ENCODE measurements at regions not wholly inside any gene's neighbourhood (a gene's known extent, or its start where the extent isn't known, plus 50 kb on each side); places are given as distances from the start of the nearest gene placed in this dataset.
"Not testable (repeated sequence)": the region's sequence is repeated elsewhere in the genome, so short reads cannot be mapped to it uniquely, and the experiment has no call there.

GRCh38 chr10:46169736-46170135, 117.1 kb upstream of the ANTXRL start:
- no peak overlapping the region for H3K4me3 Mint-ChIP-seq (ENCODE audit: unreplicated experiment)
- H3K36me3 Mint-ChIP-seq (ENCODE audit: low read depth, unreplicated experiment) = no peaks in the 10 kb centered on the region
- peaks cover 4% of the 10 kb centered on the region for H3K4me1 Mint-ChIP-seq (ENCODE audit: unreplicated experiment)
- TF ChIP-seq, protein P1, sequence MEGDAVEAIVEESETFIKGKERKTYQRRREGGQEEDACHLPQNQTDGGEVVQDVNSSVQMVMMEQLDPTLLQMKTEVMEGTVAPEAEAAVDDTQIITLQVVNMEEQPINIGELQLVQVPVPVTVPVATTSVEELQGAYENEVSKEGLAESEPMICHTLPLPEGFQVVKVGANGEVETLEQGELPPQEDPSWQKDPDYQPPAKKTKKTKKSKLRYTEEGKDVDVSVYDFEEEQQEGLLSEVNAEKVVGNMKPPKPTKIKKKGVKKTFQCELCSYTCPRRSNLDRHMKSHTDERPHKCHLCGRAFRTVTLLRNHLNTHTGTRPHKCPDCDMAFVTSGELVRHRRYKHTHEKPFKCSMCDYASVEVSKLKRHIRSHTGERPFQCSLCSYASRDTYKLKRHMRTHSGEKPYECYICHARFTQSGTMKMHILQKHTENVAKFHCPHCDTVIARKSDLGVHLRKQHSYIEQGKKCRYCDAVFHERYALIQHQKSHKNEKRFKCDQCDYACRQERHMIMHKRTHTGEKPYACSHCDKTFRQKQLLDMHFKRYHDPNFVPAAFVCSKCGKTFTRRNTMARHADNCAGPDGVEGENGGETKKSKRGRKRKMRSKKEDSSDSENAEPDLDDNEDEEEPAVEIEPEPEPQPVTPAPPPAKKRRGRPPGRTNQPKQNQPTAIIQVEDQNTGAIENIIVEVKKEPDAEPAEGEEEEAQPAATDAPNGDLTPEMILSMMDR (IDR thresholded peaks at IDR 0.05; ENCODE audit: unreplicated experiment) = no peak
- DNase-seq (ENCODE audit: low spot score) = no peak
- H3K27me3 Mint-ChIP-seq (ENCODE audit: unreplicated experiment) = no peaks in the 10 kb centered on the region
- H3K27ac Mint-ChIP-seq (ENCODE audit: unreplicated experiment) = no peak overlapping the region
- no peaks in the 10 kb centered on the region for H3K9me3 Mint-ChIP-seq (ENCODE audit: unreplicated experiment)

- no peaks in the 10 kb centered on the region for H3K9me3 Mint-ChIP-seq (ENCODE audit: unreplicated experiment)
- H3K27ac Mint-ChIP-seq (ENCODE audit: unreplicated experiment) = no peak overlapping the region
- peaks cover 12% of the 10 kb centered on the region for H3K4me1 Mint-ChIP-seq (ENCODE audit: unreplicated experiment)
- no peaks in the 10 kb centered on the region for H3K36me3 Mint-ChIP-seq (ENCODE audit: low read depth, unreplicated experiment)
- no peak overlapping the region for H3K4me3 Mint-ChIP-seq (ENCODE audit: unreplicated experiment)
- H3K27me3 Mint-ChIP-seq (ENCODE audit: unreplicated experiment) = no peaks in the 10 kb centered on the region
- DNase-seq (ENCODE audit: low spot score) = no peak
- TF ChIP-seq, protein P1 (IDR thresholded peaks at IDR 0.05; ENCODE audit: unreplicated experiment) = no peak
Observed at GRCh38 chr10:46170789-46171188, 116.0 kb upstream of the ANTXRL start.

DNA sequence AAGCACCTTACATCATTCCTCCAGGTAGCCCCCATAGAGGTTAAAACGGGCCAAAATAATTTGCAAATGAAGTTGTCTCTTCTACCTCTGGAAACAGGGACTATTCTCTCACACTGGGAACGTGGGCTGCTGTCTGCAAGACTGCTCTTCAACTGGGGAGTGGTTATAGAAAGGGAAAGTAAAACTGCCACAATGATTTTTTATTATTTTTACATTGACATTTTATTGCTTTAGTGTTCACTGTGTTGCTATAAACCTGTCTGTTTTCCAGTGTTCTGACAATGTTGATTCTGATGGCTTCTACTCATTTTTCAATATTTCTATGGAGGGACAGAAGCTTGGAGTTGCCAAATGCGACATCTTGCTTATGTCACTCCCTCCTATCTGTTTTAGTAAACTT, 115.1 kb upstream of the ANTXRL start:
- Mint-ChIP-seq H3K27me3 (ENCODE audit: unreplicated experiment) (no peaks in the 10 kb centered on the region), H3K4me3 (ENCODE audit: unreplicated experiment) (no peak overlapping the region), H3K9me3 (ENCODE audit: unreplicated experiment) (no peaks in the 10 kb centered on the region), H3K4me1 (ENCODE audit: unreplicated experiment) (peaks cover 12% of the 10 kb centered on the region), H3K36me3 (ENCODE audit: low read depth, unreplicated experiment) (no peaks in the 10 kb centered on the region), H3K27ac (ENCODE audit: unreplicated experiment) (no peak overlapping the region)
- TF ChIP-seq, protein P1 (IDR thresholded peaks at IDR 0.05; ENCODE audit: unreplicated experiment) = no peak
- DNase-seq (ENCODE audit: low spot score) = no peak

DNA sequence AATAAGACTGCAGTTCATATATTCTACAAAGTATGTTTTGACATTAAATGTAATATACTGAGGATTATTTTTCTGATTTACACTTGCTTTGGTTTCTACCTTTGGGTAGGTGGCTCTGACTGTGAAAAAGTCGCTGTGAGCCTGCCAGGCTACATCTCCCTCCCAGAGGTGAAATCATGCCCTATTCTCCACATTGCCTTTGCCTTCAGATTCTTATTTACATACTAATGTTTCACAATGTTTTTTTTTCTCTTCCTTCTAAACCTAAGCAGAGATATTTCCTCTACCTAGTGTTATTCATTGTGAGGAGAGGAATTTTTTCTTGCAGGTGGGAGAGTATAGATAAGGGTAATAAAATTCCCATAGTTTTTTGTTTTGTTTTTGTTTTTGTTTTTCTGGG, 111.5 kb upstream of the ANTXRL start:
- no peaks in the 10 kb centered on the region for H3K27me3 Mint-ChIP-seq (ENCODE audit: unreplicated experiment)
- H3K4me3 Mint-ChIP-seq (ENCODE audit: unreplicated experiment) = no peak overlapping the region
- DNase-seq (ENCODE audit: low spot score) = no peak
- no peak overlapping the region for H3K27ac Mint-ChIP-seq (ENCODE audit: unreplicated experiment)
- TF ChIP-seq, protein P1 (IDR thresholded peaks at IDR 0.05; ENCODE audit: unreplicated experiment) = no peak
- peaks cover 12% of the 10 kb centered on the region for H3K4me1 Mint-ChIP-seq (ENCODE audit: unreplicated experiment)
- no peaks in the 10 kb centered on the region for H3K9me3 Mint-ChIP-seq (ENCODE audit: unreplicated experiment)
- H3K36me3 Mint-ChIP-seq (ENCODE audit: low read depth, unreplicated experiment) = no peaks in the 10 kb centered on the region

- H3K27me3 Mint-ChIP-seq (ENCODE audit: unreplicated experiment) = no peaks in the 10 kb centered on the region
- no peak overlapping the region for H3K27ac Mint-ChIP-seq (ENCODE audit: unreplicated experiment)
- no peak for DNase-seq (ENCODE audit: low spot score)
- no peaks in the 10 kb centered on the region for H3K36me3 Mint-ChIP-seq (ENCODE audit: low read depth, unreplicated experiment)
- TF ChIP-seq, protein P1 (IDR thresholded peaks at IDR 0.05; ENCODE audit: unreplicated experiment) = no peak
- peaks cover 12% of the 10 kb centered on the region for H3K4me1 Mint-ChIP-seq (ENCODE audit: unreplicated experiment)
- no peak overlapping the region for H3K4me3 Mint-ChIP-seq (ENCODE audit: unreplicated experiment)
- H3K9me3 Mint-ChIP-seq (ENCODE audit: unreplicated experiment) = no peaks in the 10 kb centered on the region
Observed at GRCh38 chr10:46175831-46176230, 111.0 kb upstream of the ANTXRL start.

DNA sequence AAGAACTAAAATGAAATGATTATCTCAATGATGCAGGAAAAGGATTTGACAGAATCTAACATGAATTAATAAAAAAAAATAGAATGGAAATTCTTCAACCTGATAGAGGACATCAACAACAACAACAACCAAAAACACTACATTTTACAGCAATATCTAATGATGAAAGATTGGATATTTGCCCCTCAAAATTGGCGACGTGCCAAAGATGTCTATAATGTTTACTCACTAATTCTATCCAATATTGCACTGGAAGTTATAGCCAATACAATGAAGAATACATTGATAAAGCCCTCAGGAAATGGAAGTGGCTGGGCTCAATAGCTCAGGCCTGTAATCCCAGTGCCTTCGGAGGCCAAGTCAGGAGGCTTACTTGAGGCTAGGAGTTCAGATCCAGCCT, 99.4 kb upstream of the ANTXRL start:
- not testable (repeated sequence) for DNase-seq (ENCODE audit: low spot score); H3K4me1 Mint-ChIP-seq (ENCODE audit: unreplicated experiment); H3K36me3 Mint-ChIP-seq (ENCODE audit: low read depth, unreplicated experiment); H3K9me3 Mint-ChIP-seq (ENCODE audit: unreplicated experiment); H3K27ac Mint-ChIP-seq (ENCODE audit: unreplicated experiment); H3K27me3 Mint-ChIP-seq (ENCODE audit: unreplicated experiment); H3K4me3 Mint-ChIP-seq (ENCODE audit: unreplicated experiment)
